ENCODE measurements at regions not wholly inside any gene's neighbourhood (a gene's known extent, or its start where the extent isn't known, plus 50 kb on each side); places are given as distances from the start of the nearest gene placed in this dataset.
"Not testable (repeated sequence)": the region's sequence is repeated elsewhere in the genome, so short reads cannot be mapped to it uniquely, and the experiment has no call there.

DNA sequence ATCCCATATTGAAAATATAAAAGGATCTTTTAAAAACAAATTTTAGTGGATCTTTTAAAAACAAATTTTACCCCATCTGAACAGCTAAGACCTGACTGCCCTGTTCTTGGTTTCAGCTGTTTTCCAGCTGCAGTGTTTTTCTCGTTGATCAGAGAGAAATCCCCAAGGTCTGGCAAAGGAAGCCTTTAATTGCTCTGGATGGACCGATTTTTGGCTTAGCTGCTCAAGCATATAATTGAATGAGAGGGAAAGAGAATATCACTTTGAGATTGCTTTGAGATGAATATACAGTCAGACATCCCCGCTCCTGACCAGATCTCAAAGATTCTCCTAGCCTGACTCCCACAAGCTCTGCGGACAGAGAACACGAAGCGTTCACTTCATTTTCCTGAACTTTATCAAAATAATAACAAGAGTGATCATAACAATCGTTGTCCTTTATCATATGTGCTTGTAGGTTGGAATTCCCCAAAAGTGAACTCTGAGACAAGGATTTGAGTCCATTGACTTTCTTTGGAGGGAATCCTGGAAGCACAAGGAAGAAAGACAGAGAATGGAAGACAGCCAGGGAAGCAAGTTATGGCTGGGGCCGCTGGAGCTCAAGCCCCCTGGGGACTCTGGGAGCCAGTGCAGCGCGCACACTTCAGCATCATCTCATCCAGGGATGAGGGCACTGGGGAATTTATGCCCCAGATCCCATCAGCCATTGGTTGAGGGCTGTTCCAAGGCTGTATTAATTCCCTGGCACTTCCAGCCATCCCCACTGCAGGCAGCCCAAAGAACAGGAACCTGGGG lies 101.3 kb downstream of the SNX5 start:
- Histone ChIP-seq H3K36me3 (no peaks in the 10 kb centered on the region), H3K27me3 (ENCODE audit: insufficient read depth, low read depth, severe bottlenecking) (no peaks in the 10 kb centered on the region), H3K27ac (no peak overlapping the region), H3K9me3 (ENCODE audit: severe bottlenecking) (no peaks in the 10 kb centered on the region), H3K4me3 (ENCODE audit: low read depth, low read length) (no peak overlapping the region)
- no peak for DNase-seq
- TF ChIP-seq, protein P1, sequence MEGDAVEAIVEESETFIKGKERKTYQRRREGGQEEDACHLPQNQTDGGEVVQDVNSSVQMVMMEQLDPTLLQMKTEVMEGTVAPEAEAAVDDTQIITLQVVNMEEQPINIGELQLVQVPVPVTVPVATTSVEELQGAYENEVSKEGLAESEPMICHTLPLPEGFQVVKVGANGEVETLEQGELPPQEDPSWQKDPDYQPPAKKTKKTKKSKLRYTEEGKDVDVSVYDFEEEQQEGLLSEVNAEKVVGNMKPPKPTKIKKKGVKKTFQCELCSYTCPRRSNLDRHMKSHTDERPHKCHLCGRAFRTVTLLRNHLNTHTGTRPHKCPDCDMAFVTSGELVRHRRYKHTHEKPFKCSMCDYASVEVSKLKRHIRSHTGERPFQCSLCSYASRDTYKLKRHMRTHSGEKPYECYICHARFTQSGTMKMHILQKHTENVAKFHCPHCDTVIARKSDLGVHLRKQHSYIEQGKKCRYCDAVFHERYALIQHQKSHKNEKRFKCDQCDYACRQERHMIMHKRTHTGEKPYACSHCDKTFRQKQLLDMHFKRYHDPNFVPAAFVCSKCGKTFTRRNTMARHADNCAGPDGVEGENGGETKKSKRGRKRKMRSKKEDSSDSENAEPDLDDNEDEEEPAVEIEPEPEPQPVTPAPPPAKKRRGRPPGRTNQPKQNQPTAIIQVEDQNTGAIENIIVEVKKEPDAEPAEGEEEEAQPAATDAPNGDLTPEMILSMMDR (IDR thresholded peaks at IDR 0.05; ENCODE audit: low read depth, low read length), result no peak

DNA sequence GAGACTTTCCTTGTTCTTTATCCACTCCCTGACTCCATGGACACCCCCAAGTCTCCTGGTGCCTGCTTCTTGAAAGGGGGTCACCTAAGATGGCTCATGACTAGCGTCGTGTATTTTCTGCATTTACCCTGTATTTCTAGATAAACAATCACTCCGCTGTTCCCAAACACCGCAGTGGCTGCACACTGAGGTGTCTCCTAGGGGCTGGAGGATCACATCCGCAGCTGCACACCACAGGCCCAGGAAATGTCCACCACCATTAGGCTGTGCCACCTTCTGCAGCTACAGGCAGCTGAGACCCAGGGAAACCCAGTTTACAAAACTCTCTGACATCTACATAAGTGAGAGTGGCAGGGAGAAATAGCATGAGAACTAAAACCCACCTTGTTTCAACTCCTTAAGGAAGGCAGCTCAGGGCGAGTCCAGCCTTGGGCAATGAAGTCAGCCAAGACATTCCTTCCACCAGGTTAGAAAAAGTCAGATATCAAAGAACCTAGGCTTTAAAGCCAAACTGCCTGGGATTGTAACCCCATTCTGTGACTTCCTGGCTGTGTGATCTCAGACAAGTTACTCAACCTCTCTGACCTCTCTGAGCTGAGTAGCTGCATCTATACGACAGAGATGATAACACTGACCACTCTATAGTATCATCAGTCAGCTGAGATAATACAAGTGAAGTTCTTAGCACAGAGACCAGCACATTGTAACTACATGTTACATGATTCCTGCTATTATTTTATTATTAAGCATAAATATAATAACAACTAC lies 102.2 kb downstream of the SNX5 start:
- Histone ChIP-seq H3K27me3 (ENCODE audit: insufficient read depth, low read depth, severe bottlenecking) (no peaks in the 10 kb centered on the region), H3K27ac (no peak overlapping the region), H3K36me3 (no peaks in the 10 kb centered on the region), H3K9me3 (ENCODE audit: severe bottlenecking) (no peaks in the 10 kb centered on the region), H3K4me3 (ENCODE audit: low read depth, low read length) (no peak overlapping the region)
- TF ChIP-seq, protein P1 (IDR thresholded peaks at IDR 0.05; ENCODE audit: low read depth, low read length), result no peak
- no peak for DNase-seq

DNA sequence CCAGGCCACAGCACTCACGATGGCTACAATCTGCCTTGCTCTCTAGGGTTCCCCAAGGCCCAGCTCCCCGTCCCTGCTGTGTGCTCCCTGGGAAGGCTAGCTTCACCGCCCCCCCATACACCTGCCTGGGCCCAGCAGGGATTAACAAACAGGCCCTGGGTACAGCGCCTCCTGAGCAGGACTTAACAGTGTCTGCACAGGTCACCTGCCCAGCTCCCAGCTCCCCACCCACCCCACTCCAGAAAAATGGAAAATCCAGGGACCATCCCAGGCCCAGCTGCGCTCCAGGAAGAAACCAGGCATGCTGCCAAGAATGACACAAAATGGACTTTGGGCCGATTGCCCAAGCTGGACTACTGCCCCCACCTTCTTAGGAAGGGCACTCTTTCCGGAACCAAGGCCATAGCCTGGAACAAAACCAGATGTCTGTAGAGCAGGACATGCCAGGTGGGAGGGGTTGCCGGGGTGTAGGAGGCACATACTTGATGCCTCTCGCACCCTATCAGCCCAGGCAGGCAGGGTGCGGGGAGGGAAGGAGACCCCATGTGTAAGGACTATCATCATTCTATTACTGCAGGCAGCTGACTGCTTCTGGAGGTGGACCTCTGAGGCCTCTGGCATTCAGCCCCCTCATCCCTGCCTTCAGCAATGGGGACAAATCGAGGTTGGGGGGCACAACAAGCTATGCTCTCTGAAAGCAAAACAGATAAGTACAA lies 104.9 kb downstream of the SNX5 start:
- TF ChIP-seq, protein P1 (IDR thresholded peaks at IDR 0.05; ENCODE audit: low read depth, low read length), result no peak
- no peak overlapping the region for H3K4me3 ChIP-seq (ENCODE audit: low read depth, low read length)
- H3K27me3 ChIP-seq (ENCODE audit: insufficient read depth, low read depth, severe bottlenecking), result no peaks in the 10 kb centered on the region
- no peak for DNase-seq
- no peaks in the 10 kb centered on the region for H3K9me3 ChIP-seq (ENCODE audit: severe bottlenecking)
- H3K36me3 ChIP-seq, result no peaks in the 10 kb centered on the region
- H3K27ac ChIP-seq, result no peak overlapping the region

DNA sequence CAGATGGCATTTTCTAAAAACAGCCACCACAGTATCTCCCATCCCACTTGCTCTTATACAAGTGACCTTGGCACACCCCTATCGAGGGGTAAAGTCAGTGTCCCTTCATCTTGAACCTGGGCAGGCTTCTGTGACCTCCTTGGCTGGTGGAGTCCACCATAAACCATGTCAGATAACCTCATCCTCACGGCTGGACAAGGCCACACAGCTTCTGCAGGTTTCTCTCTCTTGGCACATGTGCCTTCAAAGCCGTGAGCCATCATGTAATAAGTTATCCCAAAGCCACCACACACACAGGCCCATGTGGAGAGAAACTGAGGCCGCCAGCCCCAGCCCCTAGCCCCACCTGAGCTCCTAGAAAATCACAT lies 105.4 kb downstream of the SNX5 start:
- no peak overlapping the region for H3K27ac ChIP-seq
- no peaks in the 10 kb centered on the region for H3K36me3 ChIP-seq
- H3K9me3 ChIP-seq (ENCODE audit: severe bottlenecking), result no peaks in the 10 kb centered on the region
- TF ChIP-seq, protein P1 (IDR thresholded peaks at IDR 0.05; ENCODE audit: low read depth, low read length), result no peak
- H3K4me3 ChIP-seq (ENCODE audit: low read depth, low read length), result no peak overlapping the region
- no peak for DNase-seq
- no peaks in the 10 kb centered on the region for H3K27me3 ChIP-seq (ENCODE audit: insufficient read depth, low read depth, severe bottlenecking)

DNA sequence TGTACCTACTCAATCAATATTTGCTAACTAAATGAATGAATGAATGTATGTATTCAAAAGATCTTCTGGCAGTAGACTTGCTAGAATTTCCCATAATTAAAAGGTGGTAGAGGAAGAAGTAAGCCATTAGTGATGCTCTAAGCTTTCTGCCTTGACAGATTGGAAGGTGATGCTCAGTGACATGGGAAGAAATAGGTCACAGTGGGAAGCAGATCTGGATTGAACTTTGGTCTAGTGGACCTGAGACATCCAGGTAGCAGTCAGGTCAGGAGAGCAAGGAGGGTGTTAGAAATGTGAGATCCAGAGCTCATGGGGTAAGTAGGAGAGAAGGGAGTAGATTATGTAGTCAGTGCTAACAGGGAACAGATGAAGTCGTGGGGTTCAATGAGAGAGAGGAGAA lies 106.4 kb downstream of the SNX5 start:
- DNase-seq, result no peak
- Histone ChIP-seq H3K9me3 (ENCODE audit: severe bottlenecking) (no peaks in the 10 kb centered on the region), H3K4me3 (ENCODE audit: low read depth, low read length) (no peak overlapping the region), H3K27ac (no peak overlapping the region), H3K36me3 (no peaks in the 10 kb centered on the region), H3K27me3 (ENCODE audit: insufficient read depth, low read depth, severe bottlenecking) (no peaks in the 10 kb centered on the region)
- TF ChIP-seq, protein P1 (IDR thresholded peaks at IDR 0.05; ENCODE audit: low read depth, low read length), result no peak

DNA sequence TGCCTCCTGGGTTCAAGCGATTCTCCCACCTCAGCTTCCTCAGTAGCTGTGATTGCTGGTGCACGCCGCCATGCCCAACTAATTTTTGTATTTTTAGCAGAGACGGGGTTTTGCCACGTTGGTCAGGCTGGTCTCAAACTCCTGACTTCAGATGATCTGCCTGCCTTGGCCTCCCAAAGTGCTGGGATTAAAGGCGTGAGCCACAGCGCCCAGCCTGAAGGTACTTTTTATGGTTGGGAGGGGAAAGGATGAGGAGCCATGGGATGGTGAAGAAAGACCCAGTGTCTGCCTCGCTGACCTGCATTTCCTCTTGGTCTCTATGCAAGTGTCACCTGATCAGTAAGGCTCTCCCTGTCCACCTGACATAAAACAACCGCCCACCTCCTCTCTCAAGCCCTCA lies 107.0 kb downstream of the SNX5 start:
- not testable (repeated sequence) for DNase-seq, H3K27ac ChIP-seq

More for the DNA sequence above, 107.0 kb downstream of the SNX5 start:
- H3K36me3 ChIP-seq; H3K4me3 ChIP-seq (ENCODE audit: low read depth, low read length); H3K27me3 ChIP-seq (ENCODE audit: insufficient read depth, low read depth, severe bottlenecking); H3K9me3 ChIP-seq (ENCODE audit: severe bottlenecking): not testable (repeated sequence)
